WTC11 (cell line): ENCODE measurements at regions not wholly inside any gene's neighbourhood (a gene's known extent, or its start where the extent isn't known, plus 50 kb on each side); places are given as distances from the start of the nearest gene placed in this dataset.

Source experiments
- ATAC-seq: fragments of 200-7000 bp; cut with Tn5 transposase; 2 replicates; pipeline ENCODE4 v1.10.0; 2021; ENCODE audit warnings: mild to moderate bottlenecking, moderate library complexity
- CTCF ChIA-PET: fragments of 300-600 bp; sonication (Branson Sonifier 250); formaldehyde crosslinking; loops from one replicate; lab custom pipeline; 2021; ENCODE audit warnings: antibody characterized with exemption; lab: Charles Lee
- POLR2A ChIA-PET: fragments of 350-600 bp; sonication (Branson Sonifier 250); formaldehyde crosslinking; loops from one replicate; lab custom pipeline; 2021; ENCODE audit warnings: antibody characterized with exemption; lab: Charles Lee
- DNase-seq: peaks from one replicate; pipeline ENCODE4 v3.0.0; 2021; ENCODE audit warnings: low spot score
- H3K27ac Mint-ChIP-seq: 2 replicates; pipeline ENCODE4 v1.8.0; 2021; ENCODE audit warnings: mixed read lengths
- H3K27me3 Mint-ChIP-seq: 2 replicates; pipeline ENCODE4 v1.8.0; 2021; ENCODE audit warnings: low read depth, mild to moderate bottlenecking, moderate library complexity, mixed read lengths
- H3K36me3 Mint-ChIP-seq: 2 replicates; pipeline ENCODE4 v1.8.0; 2021; ENCODE audit warnings: mixed read lengths
- H3K4me1 Mint-ChIP-seq: 2 replicates; pipeline ENCODE4 v1.8.0; 2022; ENCODE audit warnings: mixed read lengths
- H3K4me3 Mint-ChIP-seq: 2 replicates; pipeline ENCODE4 v1.8.0; 2021; ENCODE audit warnings: mild to moderate bottlenecking, moderate library complexity, mixed read lengths
- H3K9me3 Mint-ChIP-seq: 2 replicates; pipeline ENCODE4 v1.8.0; 2021; ENCODE audit warnings: mixed read lengths
- AR ChIP-seq: fragments of 250-450 bp; sonication (Bioruptor Pico); IDR thresholded peaks from 2 replicates; pipeline ENCODE4 v1.9.0; 2021; ENCODE audit warnings: mild to moderate bottlenecking
- ATF2 ChIP-seq: sonication (generic); formaldehyde crosslinking; IDR thresholded peaks from 2 replicates; pipeline ENCODE4 v1.8.1; 2022; ENCODE audit warnings: low read depth, missing genetic modification reagents, borderline replicate concordance
- ATF6 ChIP-seq: sonication (generic); formaldehyde crosslinking; IDR thresholded peaks from 2 replicates; pipeline ENCODE4 v1.8.1; 2023; ENCODE audit warnings: mild to moderate bottlenecking, missing genetic modification reagents
- E2F1 ChIP-seq: sonication (generic); formaldehyde crosslinking; IDR thresholded peaks from 2 replicates; pipeline ENCODE4 v1.8.0; 2022; ENCODE audit warnings: mild to moderate bottlenecking, missing genetic modification reagents
- ELF4 ChIP-seq: sonication (generic); formaldehyde crosslinking; IDR thresholded peaks from 2 replicates; pipeline ENCODE4 v1.8.1; 2022; ENCODE audit warnings: low read depth, mild to moderate bottlenecking, moderate library complexity, missing genetic modification reagents
- EMX1 ChIP-seq: fragments of 250-450 bp; sonication (Bioruptor Pico); IDR thresholded peaks from 2 replicates; pipeline ENCODE4 v1.8.0; 2021; ENCODE audit warnings: mild to moderate bottlenecking
- ETV6 ChIP-seq: sonication (generic); formaldehyde crosslinking; IDR thresholded peaks from 2 replicates; pipeline ENCODE4 v1.8.1; 2022; ENCODE audit warnings: mild to moderate bottlenecking, missing genetic modification reagents
- FOXP1 ChIP-seq: sonication (generic); formaldehyde crosslinking; IDR thresholded peaks from 2 replicates; pipeline ENCODE4 v1.8.0; 2022; ENCODE audit warnings: missing genetic modification reagents, mild to moderate bottlenecking, moderate library complexity, borderline replicate concordance
- GABPB1 ChIP-seq: sonication (generic); formaldehyde crosslinking; IDR thresholded peaks from 2 replicates; pipeline ENCODE4 v1.8.1; 2023; ENCODE audit warnings: mild to moderate bottlenecking, missing genetic modification reagents
- JUN ChIP-seq: sonication (generic); formaldehyde crosslinking; IDR thresholded peaks from 2 replicates; pipeline ENCODE4 v1.8.0; 2023; ENCODE audit warnings: mild to moderate bottlenecking, missing genetic modification reagents
- MXD4 ChIP-seq: fragments of 250-450 bp; sonication (Bioruptor Pico); IDR thresholded peaks from 2 replicates; pipeline ENCODE4 v1.8.0; 2021; ENCODE audit warnings: mild to moderate bottlenecking, moderate library complexity, borderline replicate concordance
- SMAD4 ChIP-seq: sonication (generic); formaldehyde crosslinking; IDR thresholded peaks from 2 replicates; pipeline ENCODE4 v1.8.0; 2022; ENCODE audit warnings: mild to moderate bottlenecking, missing genetic modification reagents
- USF1 ChIP-seq: sonication (generic); formaldehyde crosslinking; IDR thresholded peaks from 2 replicates; pipeline ENCODE4 v1.8.0; 2022; ENCODE audit warnings: mild to moderate bottlenecking, missing genetic modification reagents
- USF2 ChIP-seq: sonication (generic); formaldehyde crosslinking; IDR thresholded peaks from 2 replicates; pipeline ENCODE4 v1.8.1; 2023; ENCODE audit warnings: mild to moderate bottlenecking, missing genetic modification reagents, moderate library complexity
- ZNF121 ChIP-seq: sonication (generic); formaldehyde crosslinking; IDR thresholded peaks from 2 replicates; pipeline ENCODE4 v1.8.0; 2023; ENCODE audit warnings: missing genetic modification reagents
- ZNF219 ChIP-seq: sonication (generic); formaldehyde crosslinking; IDR thresholded peaks from 2 replicates; pipeline ENCODE4 v1.8.0; 2023; ENCODE audit warnings: missing genetic modification reagents, mild to moderate bottlenecking, borderline replicate concordance
- ZNF512 ChIP-seq: sonication (generic); formaldehyde crosslinking; IDR thresholded peaks from 2 replicates; pipeline ENCODE4 v1.8.1; 2022; ENCODE audit warnings: missing genetic modification reagents, borderline replicate concordance
- ZNF671 ChIP-seq: fragments of 250-450 bp; sonication (Bioruptor Pico); IDR thresholded peaks from 2 replicates; pipeline ENCODE4 v1.8.0; 2021; ENCODE audit warnings: mild to moderate bottlenecking
- TF ChIP-seq, protein P1 (sequence below): sonication (generic); formaldehyde crosslinking; IDR thresholded peaks from 2 replicates; pipeline ENCODE4 v1.8.1; 2022; ENCODE audit warnings: mild to moderate bottlenecking, missing genetic modification reagents, moderate library complexity, borderline replicate concordance
- TF ChIP-seq, protein P2 (sequence below): sonication (generic); formaldehyde crosslinking; IDR thresholded peaks from 2 replicates; pipeline ENCODE4 v1.8.1; 2023; ENCODE audit warnings: mild to moderate bottlenecking, missing genetic modification reagents, borderline replicate concordance

DNA sequence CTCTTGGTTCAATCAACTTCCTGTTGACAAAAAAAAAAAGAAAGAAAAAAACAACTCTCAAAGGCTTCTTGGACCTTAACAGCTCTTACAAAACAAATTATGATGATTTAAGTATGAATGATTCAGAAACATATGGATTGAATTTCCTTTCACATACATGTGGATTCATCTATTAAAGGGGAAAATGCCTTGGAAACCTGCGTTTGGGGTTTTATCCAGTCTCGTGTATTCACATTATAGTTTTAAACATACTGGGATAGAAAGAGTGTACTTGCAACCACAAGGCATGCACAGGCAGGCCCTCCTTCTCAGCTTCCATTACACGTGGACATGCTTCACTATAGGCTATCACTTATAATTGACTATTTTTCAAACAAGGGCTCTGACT is 286.7 kb downstream of the INHBA start (continued):
- TF ChIP-seq, protein P1, sequence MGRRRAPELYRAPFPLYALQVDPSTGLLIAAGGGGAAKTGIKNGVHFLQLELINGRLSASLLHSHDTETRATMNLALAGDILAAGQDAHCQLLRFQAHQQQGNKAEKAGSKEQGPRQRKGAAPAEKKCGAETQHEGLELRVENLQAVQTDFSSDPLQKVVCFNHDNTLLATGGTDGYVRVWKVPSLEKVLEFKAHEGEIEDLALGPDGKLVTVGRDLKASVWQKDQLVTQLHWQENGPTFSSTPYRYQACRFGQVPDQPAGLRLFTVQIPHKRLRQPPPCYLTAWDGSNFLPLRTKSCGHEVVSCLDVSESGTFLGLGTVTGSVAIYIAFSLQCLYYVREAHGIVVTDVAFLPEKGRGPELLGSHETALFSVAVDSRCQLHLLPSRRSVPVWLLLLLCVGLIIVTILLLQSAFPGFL = no peak
- TF ChIP-seq ATF2 (CRISPR knock-in tag) = no peak
- no peak for TF ChIP-seq USF2
- TF ChIP-seq E2F1 (CRISPR knock-in tag) = no peak
- no peak for TF ChIP-seq ZNF671 (CRISPR knock-in tag)
- no peak for TF ChIP-seq MXD4

GRCh38 chr7:41415471-41416207 is 287.3 kb downstream of the INHBA start:
- ATAC-seq (no peak), DNase-seq (no peak)
- Mint-ChIP-seq H3K27ac (no peak overlapping the region), H3K36me3 (no peaks in the 10 kb centered on the region), H3K4me3 (no peak overlapping the region), H3K4me1 (peaks cover 9% of the 10 kb centered on the region), H3K27me3 (no peaks in the 10 kb centered on the region), H3K9me3 (peaks cover 11% of the 10 kb centered on the region)
- POLR2A ChIA-PET = no interaction called here
- CTCF ChIA-PET = no interaction called here
- TF ChIP-seq ATF6 (CRISPR knock-in tag) = no peak
- TF ChIP-seq, protein P2, sequence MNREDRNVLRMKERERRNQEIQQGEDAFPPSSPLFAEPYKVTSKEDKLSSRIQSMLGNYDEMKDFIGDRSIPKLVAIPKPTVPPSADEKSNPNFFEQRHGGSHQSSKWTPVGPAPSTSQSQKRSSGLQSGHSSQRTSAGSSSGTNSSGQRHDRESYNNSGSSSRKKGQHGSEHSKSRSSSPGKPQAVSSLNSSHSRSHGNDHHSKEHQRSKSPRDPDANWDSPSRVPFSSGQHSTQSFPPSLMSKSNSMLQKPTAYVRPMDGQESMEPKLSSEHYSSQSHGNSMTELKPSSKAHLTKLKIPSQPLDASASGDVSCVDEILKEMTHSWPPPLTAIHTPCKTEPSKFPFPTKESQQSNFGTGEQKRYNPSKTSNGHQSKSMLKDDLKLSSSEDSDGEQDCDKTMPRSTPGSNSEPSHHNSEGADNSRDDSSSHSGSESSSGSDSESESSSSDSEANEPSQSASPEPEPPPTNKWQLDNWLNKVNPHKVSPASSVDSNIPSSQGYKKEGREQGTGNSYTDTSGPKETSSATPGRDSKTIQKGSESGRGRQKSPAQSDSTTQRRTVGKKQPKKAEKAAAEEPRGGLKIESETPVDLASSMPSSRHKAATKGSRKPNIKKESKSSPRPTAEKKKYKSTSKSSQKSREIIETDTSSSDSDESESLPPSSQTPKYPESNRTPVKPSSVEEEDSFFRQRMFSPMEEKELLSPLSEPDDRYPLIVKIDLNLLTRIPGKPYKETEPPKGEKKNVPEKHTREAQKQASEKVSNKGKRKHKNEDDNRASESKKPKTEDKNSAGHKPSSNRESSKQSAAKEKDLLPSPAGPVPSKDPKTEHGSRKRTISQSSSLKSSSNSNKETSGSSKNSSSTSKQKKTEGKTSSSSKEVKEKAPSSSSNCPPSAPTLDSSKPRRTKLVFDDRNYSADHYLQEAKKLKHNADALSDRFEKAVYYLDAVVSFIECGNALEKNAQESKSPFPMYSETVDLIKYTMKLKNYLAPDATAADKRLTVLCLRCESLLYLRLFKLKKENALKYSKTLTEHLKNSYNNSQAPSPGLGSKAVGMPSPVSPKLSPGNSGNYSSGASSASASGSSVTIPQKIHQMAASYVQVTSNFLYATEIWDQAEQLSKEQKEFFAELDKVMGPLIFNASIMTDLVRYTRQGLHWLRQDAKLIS (CRISPR knock-in tag) = no peak
- no peak for TF ChIP-seq ELF4 (CRISPR knock-in tag)
- no peak for TF ChIP-seq ZNF219 (CRISPR knock-in tag)
- TF ChIP-seq ETV6 (CRISPR knock-in tag) = no peak
- no peak for TF ChIP-seq EMX1 (CRISPR knock-in tag)
- no peak for TF ChIP-seq AR (CRISPR knock-in tag)
- no peak for TF ChIP-seq ZNF121 (CRISPR knock-in tag)
- TF ChIP-seq SMAD4 (CRISPR knock-in tag) = no peak
- no peak for TF ChIP-seq GABPB1
- no peak for TF ChIP-seq USF1
- TF ChIP-seq FOXP1 (CRISPR knock-in tag) = no peak
- TF ChIP-seq ZNF512 (CRISPR knock-in tag) = no peak
- TF ChIP-seq JUN (CRISPR knock-in tag) = no peak
